ENCODE measurements at regions not wholly inside any gene's neighbourhood (a gene's known extent, or its start where the extent isn't known, plus 50 kb on each side); places are given as distances from the start of the nearest gene placed in this dataset.
"Not testable (repeated sequence)": the region's sequence is repeated elsewhere in the genome, so short reads cannot be mapped to it uniquely, and the experiment has no call there.

GRCh38 chr1:149234926-149235914, 131.9 kb upstream of the NBPF9 start:
- not testable (repeated sequence) for DNase-seq

GRCh38 chr1:149237515-149237914, 134.2 kb upstream of the NBPF9 start:
- not testable (repeated sequence) for DNase-seq

GRCh38 chr1:149239897-149240508, 136.7 kb upstream of the NBPF9 start:
- DNase-seq, result not testable (repeated sequence)

GRCh38 chr1:149240530-149240929, 137.2 kb upstream of the NBPF9 start:
- not testable (repeated sequence) for DNase-seq

GRCh38 chr1:149241272-149241671, 137.9 kb upstream of the NBPF9 start:
- not testable (repeated sequence) for DNase-seq

DNA sequence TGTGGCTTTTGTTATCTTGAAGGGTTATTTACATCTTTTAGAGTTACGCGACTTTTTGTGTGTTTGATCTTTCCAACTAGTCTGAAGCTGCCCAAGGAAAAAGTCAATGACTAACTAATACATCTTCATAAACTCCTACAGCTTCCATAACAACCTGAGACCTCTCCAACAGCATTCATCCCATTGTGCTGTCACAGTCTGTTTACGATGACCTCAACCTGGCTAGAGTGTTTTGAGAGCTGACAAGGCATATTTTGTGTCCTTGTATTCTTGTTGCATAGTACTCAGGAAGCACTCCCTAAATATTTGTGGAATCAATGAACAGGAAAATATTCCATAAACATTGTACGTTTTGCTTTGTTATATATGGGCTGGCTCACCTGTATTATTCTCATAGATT, 140.2 kb upstream of the NBPF9 start:
- DNase-seq, result not testable (repeated sequence)

GRCh38 chr1:149244621-149245020, 141.3 kb upstream of the NBPF9 start:
- DNase-seq, result not testable (repeated sequence)

DNA sequence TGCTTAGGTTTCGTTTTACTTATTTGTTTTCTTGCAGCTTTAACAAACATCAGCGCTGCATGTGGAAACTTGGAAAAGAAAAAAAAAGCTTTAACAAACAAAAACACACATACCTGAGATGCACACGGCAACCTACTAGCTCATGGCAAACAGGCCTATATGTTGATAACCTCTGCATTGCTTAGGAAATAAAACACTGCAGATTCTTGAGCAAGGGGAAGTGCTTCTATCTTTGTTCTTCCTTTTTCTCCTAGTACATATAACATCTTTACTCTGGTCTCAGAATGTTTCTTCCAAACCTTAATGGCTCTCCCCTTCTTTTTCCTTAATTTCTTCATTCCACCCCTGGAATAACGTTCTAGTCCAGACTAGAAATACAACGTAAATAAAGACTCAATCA, 142.9 kb upstream of the NBPF9 start:
- not testable (repeated sequence) for DNase-seq

DNA sequence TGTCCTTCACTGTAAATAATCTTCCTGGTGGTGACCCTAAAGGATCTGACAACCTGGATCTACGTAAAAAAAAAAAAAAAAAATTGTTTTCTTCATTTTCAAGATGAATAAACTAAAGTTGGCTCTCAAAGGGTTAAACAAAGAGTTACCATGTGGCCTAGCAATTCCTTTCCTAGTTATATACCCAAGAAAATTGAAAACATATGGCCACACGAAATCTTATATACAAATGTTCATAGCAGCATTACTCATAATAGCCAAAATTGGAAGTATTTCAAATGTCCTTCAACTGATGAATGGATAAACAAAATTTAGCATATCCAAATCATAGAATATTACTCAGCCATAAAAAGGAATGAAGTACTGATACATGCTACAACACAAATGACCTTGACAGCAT, 145.3 kb upstream of the NBPF9 start:
- not testable (repeated sequence) for DNase-seq

- DNase-seq, result not testable (repeated sequence)
Measured at GRCh38 chr1:149249850-149250467, 146.6 kb upstream of the NBPF9 start.

DNA sequence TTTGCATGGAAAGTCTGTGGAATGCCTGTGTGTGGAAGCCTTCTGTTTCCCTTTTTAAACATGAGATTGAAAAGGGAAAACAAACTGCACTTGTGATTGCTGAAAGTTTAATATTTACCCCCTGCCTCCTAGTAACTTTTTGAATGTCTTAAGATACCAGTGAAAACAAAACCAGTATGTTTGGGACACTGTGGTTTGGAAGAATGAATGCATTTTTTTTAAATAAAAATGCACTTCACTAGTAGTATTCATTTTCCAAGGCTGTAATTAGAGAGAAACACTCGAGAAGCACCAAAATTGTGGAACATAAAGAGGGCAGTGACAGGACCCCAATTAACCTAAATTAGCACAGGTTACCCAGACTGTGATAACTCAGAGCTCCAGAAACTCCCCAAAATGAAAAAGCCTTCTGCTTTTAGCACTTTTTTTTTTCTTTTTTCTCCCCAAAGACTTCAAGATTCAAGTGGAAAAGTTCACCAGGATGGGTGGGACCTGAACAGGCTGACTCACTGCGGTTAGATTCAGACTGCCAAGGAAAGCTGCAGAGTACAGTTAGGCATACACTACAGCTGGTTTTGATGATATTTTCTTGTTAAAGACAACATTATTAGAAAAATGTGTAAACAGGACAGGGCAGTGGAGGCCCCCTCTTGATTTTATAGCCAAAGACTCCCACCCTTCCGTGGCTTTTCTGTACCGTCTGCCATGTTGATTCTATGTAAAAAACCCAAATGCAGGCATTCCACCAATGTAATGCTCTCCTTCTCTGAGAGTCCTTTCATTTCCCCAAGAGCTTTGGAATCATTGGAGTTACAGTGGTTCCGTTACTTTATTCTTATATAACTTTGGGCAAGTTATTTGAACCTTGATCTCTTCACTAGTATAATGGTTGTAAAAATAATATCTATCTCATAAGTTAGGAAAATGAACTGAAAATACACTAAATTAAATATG, 151.8 kb upstream of the NBPF9 start:
- not testable (repeated sequence) for DNase-seq

GRCh38 chr1:149260284-149260683, 156.9 kb upstream of the NBPF9 start:
- DNase-seq, result not testable (repeated sequence)

- not testable (repeated sequence) for DNase-seq
Measured at GRCh38 chr1:149260736-149261340, 157.5 kb upstream of the NBPF9 start.

DNA sequence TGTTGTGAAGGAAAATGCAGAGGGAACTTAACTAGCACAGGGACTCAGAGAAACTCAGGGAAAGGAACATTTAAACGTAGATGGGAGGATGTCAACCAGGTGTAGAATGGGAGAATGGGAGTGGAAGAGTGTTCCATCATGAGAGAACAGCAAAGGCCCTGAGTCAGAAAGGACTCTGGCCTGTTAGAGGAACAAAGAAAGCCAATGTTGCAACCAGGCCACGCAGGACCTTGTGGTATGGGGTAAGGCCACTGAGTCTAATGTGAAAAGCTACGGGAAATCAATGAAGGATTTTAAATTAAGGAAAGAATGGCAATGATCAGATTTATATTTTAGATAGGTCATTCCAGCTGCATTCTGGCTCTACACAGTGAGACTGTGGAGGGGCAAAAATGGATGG, 163.9 kb upstream of the NBPF9 start:
- DNase-seq, result not testable (repeated sequence)

- DNase-seq, result not testable (repeated sequence)
Measured at GRCh38 chr1:149269001-149269702, 165.8 kb upstream of the NBPF9 start.

- not testable (repeated sequence) for DNase-seq
Measured at GRCh38 chr1:149269833-149270232, 166.5 kb upstream of the NBPF9 start.

- DNase-seq, result not testable (repeated sequence)
Measured at GRCh38 chr1:149274493-149274892, 171.1 kb upstream of the NBPF9 start.

DNA sequence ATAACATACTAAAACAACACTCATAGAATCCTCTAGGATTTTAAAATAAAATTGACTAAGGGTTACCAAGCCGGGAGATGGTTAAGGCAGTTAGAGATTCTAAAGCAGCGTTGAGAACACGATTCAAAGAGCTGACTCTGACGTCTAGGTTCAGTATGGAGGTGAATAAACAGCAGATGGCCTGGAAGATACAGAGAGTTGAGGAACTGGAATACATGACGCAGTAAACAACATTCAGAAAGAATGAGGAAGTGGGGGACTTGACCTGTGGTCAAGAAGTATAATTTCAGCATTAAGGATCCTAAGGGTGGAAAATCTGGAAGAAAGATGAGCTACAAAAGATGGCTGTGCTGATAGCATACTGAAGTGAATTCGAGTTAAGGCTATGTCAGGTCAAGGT, 172.5 kb upstream of the NBPF9 start:
- DNase-seq, result not testable (repeated sequence)

DNA sequence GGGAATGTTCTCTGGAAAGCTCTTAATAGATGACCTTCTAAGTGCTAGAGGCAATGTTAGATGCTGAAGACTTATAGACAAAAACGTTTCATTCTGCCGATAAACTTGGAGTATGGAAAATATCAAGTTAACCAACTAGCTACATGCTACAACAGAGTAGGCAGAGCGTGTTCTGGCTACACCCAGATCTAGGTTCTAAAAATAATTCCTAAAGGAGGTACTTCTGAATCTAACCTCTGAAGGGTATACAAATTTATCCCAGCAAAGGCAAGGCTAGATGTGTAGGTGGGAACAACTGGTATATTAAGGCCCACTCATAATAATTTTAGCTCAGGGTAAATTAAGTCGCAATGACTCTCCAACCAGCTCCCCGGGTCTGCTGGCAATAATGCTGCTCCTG, 173.1 kb upstream of the NBPF9 start:
- not testable (repeated sequence) for DNase-seq

GRCh38 chr1:149278156-149278555, 174.8 kb upstream of the NBPF9 start:
- not testable (repeated sequence) for DNase-seq

DNA sequence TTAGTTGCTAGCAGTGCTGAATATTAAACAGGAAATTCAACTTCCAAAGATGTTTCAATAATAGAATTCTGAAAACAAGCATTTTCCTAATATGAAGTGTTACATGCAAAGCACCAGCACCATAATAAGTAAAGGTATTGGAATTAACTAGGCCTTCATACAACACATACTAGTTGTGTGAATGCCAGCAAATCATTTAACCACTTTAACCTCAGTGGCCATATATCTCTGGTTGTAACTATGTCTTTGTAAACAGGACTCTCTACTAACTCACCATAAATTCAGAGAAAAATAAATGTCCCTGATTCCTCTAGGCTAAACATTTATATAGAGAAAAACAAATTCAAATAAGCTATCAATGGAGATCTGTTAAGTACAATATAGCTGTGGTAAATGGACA, 175.7 kb upstream of the NBPF9 start:
- DNase-seq, result not testable (repeated sequence)
